ENCODE measurements at regions not wholly inside any gene's neighbourhood (a gene's known extent, or its start where the extent isn't known, plus 50 kb on each side); places are given as distances from the start of the nearest gene placed in this dataset.
"Not testable (repeated sequence)": the region's sequence is repeated elsewhere in the genome, so short reads cannot be mapped to it uniquely, and the experiment has no call there.

DNA sequence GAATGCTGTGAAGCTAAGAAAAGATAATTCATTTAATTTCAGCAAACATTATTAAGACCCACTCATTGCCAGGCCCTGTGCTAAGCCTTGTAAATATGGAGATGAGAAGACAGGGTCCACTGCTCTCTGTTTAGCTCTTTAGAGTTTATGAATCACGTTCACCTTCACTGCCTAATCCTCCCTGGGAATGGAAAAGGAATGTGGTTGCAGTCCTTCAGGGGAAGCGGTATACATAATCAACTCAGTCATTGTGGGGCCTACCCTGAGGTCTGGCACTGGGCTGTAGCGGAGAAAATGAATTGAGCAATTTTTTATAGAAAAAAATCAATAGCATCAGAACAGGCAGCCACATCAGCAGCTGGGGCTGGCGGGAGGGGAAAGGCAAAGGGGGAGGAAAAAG, 412.1 kb upstream of the NFIA start:
- no peak overlapping the region for H3K4me3 ChIP-seq (ENCODE audit: low read depth, low read length)
- TF ChIP-seq, protein P1, sequence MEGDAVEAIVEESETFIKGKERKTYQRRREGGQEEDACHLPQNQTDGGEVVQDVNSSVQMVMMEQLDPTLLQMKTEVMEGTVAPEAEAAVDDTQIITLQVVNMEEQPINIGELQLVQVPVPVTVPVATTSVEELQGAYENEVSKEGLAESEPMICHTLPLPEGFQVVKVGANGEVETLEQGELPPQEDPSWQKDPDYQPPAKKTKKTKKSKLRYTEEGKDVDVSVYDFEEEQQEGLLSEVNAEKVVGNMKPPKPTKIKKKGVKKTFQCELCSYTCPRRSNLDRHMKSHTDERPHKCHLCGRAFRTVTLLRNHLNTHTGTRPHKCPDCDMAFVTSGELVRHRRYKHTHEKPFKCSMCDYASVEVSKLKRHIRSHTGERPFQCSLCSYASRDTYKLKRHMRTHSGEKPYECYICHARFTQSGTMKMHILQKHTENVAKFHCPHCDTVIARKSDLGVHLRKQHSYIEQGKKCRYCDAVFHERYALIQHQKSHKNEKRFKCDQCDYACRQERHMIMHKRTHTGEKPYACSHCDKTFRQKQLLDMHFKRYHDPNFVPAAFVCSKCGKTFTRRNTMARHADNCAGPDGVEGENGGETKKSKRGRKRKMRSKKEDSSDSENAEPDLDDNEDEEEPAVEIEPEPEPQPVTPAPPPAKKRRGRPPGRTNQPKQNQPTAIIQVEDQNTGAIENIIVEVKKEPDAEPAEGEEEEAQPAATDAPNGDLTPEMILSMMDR (IDR thresholded peaks at IDR 0.05; ENCODE audit: low read depth, low read length): no peak

DNA sequence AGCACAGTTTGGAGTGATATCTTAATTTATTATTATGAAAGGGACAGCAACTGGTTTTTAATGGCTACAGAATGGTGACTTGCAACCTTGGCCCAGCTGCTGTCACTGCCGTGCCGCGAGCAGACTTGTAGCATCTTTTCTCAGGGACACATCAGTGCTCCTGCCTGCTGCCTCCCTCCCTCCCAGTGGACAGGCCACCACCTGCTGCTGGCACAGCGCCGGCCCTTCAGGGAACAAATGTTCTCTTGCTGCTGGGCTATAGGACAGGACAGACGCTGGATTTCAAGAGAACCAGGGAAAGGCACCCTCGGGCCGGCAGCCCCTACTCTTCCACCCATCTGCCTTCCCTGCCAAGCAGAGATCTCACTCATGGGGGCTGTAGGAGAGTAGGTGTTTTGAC, 413.8 kb upstream of the NFIA start:
- no peak overlapping the region for H3K4me3 ChIP-seq (ENCODE audit: low read depth, low read length)
- TF ChIP-seq, protein P1 (IDR thresholded peaks at IDR 0.05; ENCODE audit: low read depth, low read length): no peak

DNA sequence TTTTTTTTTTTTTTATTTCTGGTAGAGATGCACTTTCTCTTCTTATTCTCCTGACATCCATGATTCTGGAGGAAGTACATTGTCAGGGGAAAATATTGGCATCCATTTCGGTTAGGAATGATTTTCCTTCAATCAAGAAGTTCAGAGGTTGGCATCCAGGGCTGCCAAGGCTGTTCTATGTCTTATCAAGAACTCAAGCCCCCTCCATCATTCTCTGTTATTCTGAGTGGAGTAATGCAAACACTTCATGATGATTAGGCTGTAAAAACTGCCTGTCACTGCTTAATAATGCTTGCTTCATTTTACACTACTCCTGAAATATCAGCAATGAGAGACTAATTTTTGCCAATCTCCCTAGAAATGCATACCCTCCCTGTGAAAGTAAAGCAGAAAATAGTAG, 417.1 kb upstream of the NFIA start:
- TF ChIP-seq, protein P1 (IDR thresholded peaks at IDR 0.05; ENCODE audit: low read depth, low read length): no peak
- H3K4me3 ChIP-seq (ENCODE audit: low read depth, low read length): no peak overlapping the region

DNA sequence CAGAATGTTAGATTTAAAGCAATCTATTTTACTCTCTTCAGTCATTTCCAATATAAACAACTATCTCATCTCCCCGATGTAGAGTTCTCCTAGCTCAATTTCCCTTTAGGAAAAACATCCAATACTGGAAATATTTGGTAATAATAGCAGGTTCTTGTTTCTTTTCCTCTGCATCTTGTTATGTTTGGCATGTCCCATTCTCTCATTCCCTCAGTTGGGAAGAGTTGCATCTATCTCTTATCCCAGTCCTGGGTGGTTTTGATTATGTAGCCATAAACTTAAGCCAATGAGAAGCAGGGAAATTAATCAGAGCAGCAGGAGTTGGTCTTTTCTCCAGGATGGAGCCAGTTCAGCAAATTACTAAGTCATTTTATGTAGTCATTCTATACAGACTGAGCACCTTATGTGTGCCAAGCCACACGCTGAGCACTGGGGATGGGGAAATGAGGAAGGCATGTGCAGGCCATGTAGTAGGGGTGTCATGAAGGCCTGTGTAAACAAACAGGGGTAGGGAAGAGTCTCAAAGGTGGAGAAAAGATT, 418.2 kb upstream of the NFIA start:
- TF ChIP-seq, protein P1 (IDR thresholded peaks at IDR 0.05; ENCODE audit: low read depth, low read length): no peak
- no peak overlapping the region for H3K4me3 ChIP-seq (ENCODE audit: low read depth, low read length)

DNA sequence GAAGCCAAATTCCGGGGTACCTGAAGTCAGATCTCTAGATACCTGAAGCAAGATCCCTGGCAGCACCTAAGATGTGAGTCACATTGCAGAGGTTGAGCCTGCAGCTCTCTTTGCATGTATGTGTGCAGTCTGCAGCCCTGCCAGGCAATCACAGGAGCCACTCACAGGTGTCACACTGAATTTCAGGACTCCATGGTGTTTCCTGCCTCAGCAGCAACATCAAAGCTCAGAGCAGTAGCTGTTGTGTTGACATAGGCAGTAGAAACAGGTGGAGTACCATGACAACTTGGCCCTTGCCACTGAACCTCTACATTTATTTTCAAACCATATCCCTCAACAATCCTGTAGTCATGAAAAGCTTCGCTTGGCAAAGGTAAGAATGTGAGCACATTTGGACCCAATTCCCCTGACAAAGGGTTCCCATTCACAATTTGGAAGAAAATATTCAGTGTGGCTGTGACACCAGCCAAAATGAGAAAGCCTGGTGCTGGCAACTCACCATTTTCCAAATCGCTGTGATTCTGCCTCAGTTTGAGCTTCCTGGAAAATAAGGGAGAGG, 419.8 kb upstream of the NFIA start:
- TF ChIP-seq, protein P1 (IDR thresholded peaks at IDR 0.05; ENCODE audit: low read depth, low read length): no peak
- no peak overlapping the region for H3K4me3 ChIP-seq (ENCODE audit: low read depth, low read length)

DNA sequence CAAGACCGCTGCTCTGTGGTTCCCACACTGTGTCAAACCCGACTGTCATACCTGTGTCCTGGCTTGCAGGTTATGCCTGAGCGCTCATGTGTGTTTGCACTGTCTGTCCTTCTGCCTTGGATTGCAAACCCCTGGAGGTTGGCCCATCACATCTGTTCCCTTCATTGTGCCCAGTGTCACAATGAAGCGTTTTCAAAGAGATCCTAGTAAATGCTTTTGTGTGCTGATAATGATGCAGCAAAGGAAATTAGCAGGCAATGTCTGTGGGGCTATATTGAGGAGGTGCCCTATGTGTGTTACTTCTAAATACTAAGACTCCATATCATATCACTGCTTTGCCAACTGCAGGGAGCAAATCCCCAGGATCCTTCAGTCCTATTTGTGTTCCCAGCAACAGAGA, 424.4 kb upstream of the NFIA start:
- H3K4me3 ChIP-seq (ENCODE audit: low read depth, low read length): no peak overlapping the region
- TF ChIP-seq, protein P1 (IDR thresholded peaks at IDR 0.05; ENCODE audit: low read depth, low read length): no peak

DNA sequence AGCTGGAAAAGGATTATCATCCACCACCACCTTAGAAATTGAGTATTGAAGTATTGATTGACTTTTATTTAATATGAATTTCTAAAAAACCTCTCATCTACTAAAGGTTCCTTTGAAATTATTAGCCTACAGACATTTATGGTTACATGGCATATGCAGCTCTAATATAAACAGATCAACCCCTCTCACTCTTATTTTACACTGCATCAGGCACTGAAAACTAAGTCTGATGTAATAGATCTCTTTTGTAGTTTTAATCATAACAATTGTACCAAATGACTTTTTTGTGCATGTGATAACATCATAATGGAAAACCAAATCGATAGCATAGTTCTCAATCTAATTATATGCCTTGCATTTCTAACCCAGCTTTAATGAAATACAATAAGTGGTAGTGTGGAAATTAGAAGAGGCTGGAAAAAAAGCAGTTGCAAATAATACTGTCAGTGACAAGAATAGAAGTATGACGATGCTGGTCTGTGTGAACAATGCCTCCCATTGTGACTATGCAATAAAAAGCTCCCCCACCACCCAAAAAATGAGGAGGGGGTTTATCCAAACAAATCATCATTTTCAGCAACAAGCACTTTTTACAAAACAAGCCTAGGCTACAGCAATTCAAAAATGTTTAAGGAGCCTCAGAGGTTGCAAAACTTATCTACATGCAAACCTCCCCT, 426.5 kb upstream of the NFIA start:
- TF ChIP-seq, protein P1 (IDR thresholded peaks at IDR 0.05; ENCODE audit: low read depth, low read length): no peak
- H3K4me3 ChIP-seq (ENCODE audit: low read depth, low read length): no peak overlapping the region

DNA sequence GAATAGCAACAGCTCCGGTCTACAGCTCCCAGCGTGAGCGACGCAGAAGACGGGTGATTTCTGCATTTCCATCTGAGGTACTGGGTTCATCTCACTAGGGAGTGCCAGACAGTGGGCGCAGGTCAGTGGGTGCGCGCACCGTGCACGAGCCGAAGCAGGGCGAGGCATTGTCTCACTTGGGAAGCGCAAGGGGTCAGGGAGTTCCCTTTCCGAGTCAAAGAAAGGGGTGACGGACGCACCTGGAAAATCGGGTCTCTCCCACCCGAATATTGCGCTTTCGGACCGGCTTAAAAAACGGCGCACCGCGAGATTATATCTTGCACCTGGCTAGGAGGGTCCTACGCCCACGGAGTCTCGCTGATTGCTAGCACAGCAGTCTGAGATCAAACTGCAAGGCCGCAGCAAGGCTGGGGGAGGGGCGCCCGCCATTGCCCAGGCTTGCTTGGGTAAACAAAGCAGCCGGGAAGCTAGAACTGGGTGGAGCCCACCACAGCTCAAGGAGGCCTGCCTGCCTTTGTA, 442.3 kb upstream of the NFIA start:
- not testable (repeated sequence) for H3K4me3 ChIP-seq (ENCODE audit: low read depth, low read length)
